NCI-H748 treated with DMSO at 0.1 percent for 48 hours (cell line): ENCODE measurements at regions not wholly inside any gene's neighbourhood (a gene's known extent, or its start where the extent isn't known, plus 50 kb on each side); places are given as distances from the start of the nearest gene placed in this dataset.

Source experiments
- DNase-seq: peaks from one replicate; lab custom pipeline; 2025; lab: John Stamatoyannopoulos, UW

DNA sequence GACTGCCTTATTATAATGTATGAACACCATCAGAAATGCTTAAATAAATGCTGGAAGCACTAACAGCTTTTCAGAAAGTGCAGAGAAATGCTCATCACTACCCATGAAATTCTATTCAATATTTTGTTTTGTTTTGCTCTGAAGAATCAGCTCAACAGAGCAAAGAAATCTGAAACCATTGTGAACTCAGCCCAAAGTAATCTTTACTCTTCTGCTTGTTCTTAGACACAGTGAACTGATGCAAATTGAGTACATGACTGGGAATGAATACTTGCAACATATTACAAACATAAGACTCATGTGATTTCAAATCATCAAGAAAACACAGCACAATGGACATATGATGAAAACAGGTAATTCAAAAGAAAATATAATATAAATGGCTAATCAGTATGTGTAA is 404.6 kb upstream of the OPRM1 start:
- DNase-seq, result no peak

GRCh38 chr6:153625089-153625488 is 414.0 kb upstream of the OPRM1 start:
- no peak for DNase-seq

- DNase-seq, result no peak
Observed at GRCh38 chr6:153624528-153624927, 414.5 kb upstream of the OPRM1 start.

DNA sequence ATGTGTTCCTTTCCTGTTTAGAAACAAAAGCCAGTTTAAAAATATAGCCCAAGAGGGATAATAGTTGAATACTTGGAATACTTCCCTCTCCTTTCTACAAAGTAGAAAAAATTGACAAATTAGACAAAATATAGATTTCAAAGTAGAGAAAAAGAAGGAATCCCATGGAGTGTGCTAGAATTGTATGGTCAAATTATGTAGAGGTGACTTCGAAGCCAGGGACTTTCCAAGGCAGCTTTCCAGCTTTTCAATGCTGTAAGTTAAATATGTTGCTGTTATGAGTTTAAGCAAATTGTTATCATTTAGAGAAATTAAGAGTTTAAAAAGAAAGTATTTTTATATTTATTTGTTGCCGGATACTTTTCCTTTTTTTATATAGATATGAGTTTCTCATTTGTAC is 415.5 kb upstream of the OPRM1 start:
- no peak for DNase-seq

GRCh38 chr6:153621491-153621890 is 417.5 kb upstream of the OPRM1 start:
- no peak for DNase-seq

DNA sequence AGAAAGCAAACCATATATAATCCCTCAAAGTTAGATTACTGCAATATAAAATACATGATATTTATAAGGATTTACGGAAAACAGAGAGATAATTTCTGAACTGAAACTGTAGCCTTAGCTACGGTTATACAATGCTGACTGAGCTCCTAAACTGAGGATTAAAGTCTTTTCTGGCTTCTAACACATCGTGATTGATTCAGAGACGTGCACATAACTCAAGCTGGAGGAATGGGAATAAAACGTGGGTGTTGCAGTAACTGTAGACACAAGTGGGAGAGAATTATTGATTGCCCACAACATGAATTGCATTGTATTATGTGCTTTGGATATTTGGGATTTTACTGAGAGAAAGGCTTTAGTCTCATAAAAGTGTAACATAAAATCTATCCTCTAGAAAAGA is 418.0 kb upstream of the OPRM1 start:
- no peak for DNase-seq

DNA sequence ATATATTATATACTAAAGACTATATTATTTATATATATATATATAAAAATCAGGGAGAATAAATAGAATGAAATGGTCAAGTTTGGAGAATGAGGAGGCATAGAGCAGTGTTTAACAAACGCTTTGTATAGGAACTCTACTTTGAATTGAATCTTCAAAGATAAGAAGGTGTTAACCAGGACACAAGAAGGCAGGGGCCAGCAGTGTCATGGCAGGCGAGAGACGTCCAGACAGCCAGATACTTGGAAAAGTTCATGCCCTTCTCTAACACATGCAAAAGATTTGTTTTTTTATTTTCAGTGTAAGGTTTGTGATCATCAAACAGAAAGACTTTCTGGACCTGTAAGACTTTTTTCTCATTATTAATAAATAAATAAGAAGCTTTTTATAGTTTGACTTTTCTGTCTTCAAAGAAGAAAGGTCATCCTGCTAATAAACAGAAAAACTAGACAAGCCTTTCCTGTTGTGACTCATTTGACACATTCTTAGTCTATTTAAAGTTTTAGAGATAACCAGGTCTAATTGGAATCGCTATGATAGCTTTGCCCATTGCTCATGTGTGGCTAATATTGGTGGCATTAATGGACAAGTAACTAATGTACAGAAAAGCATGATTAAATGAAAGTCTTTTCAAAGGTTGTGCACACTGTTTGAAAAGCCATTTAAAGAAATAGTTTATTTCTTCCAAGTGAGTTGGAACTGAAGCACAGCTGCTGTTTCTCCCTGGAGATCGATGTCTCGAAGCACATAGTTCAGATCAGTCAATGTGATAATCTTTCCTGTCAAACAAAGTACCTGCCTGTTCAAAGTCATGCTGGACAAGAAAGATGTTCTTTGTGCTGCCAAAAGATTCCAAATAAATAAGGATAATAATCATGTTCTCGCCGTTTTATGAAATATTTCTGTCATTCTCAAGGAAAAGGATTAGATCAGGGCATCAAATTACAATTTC is 420.4 kb upstream of the OPRM1 start:
- no peak for DNase-seq

DNA sequence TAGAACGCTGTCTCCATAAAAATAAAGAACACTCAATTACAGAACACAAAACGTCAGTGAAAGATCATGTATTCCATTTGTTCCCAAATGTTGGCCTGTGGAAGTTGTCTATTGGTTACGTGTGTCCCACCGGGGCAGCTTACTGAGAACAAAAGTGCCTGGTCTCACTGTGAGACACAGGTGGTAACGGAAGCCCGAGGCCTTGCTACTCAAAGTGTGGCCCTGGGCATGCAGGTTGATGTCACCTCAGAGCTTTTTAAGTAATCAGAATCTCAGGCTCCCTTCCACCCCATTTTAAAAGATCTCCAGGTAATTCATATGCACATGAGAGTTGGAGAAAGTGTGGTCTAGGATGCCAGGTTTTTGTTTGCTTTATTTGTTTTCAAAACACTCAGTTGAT is 422.5 kb upstream of the OPRM1 start:
- no peak for DNase-seq

GRCh38 chr6:153613719-153614455 is 425.2 kb upstream of the OPRM1 start:
- no peak for DNase-seq

DNA sequence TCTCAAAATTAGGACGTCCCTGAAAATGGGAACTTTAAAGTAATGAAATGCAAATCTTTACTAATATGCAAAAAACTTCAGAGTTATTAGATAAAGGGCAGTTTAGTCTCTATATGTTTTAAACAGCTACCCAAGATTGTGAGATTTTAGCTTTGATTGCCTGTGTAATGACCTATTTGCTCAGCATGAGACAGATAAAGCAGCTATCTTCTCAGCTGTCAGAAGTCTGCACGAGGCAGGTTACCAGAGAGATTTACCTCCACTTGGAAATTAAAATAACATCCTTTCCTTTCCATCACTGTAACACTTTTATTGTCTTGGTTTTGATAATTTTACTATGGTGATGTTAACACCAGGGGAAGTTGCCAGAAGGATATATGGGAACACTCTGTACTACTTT is 436.6 kb upstream of the OPRM1 start:
- no peak for DNase-seq

GRCh38 chr6:153599901-153600300 is 439.1 kb upstream of the OPRM1 start:
- DNase-seq, result no peak

DNA sequence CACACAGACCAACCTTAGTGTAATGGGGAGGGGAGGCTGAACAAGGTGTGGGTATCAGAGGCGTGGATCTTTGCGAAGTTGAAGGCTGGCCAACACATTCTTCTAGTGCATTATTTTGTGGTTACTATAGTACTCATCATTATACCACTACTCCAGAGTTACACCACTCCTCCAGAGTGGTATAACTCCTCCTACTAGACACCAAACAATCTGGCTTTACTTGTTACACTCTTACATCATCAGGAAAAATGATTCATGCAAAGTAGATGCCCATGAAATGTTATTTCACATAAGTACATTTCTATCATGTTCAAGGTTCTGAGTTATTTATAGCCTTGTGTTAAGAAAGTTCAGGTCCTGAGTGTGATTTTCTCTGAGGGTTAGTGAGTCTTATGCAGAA is 443.1 kb upstream of the OPRM1 start:
- no peak for DNase-seq

DNA sequence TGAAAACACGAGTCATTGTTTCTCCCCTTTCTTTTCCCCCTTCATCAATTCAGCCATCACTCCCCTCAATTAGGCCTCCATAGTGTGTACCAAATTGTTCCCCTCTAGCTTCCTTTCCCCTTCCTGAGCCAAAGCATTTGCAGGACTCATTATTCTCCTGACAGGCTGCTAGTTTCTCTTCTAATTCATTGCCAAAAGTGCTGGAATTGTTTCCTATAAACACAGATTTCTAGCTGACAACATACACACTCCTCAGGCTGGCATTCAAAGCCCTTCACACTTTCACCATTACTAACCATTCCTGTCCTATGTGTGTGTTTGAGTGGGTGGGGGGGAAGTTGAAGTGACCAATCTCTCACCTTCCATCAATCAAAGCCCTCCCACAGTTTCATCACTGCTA is 444.2 kb upstream of the OPRM1 start:
- DNase-seq, result no peak

- DNase-seq, result no peak
Observed at GRCh38 chr6:153591159-153591558, 447.9 kb upstream of the OPRM1 start.

DNA sequence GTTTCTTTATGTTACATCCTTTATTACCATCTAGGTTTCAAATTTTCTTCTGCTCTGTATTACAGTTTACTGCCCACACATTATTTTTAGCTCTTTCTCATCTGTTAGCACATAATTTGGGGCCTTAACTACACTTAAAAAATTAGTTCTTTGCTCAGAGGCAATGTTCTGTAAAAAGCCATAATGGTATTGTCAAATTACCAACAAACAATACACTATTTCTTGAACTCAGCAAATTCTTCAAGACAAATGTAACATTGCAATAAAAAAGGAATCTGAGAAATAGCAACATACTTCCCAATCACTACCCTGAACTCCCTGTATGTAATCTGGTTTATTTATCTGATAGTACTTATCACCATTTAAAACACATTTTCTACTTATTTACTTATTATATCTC is 448.6 kb upstream of the OPRM1 start:
- DNase-seq, result no peak

DNA sequence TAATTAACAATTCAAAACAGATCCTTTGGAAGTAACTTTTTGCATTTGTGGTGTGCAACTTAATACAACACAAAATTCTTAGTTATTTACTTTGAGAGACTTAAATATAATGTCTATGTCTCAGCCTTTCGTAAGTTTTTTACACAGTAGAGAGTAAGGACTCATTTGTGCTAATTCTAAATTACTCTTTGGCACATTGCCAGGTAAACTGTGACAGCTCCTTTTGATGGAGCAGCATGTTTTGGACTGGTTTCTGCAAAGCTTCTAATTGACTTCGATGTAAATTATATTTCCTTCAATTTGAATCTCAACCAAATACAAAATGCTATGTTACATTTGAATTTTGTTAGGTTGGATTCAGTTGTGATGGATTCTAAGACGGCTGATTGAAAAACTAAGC is 450.7 kb upstream of the OPRM1 start:
- DNase-seq, result no peak

DNA sequence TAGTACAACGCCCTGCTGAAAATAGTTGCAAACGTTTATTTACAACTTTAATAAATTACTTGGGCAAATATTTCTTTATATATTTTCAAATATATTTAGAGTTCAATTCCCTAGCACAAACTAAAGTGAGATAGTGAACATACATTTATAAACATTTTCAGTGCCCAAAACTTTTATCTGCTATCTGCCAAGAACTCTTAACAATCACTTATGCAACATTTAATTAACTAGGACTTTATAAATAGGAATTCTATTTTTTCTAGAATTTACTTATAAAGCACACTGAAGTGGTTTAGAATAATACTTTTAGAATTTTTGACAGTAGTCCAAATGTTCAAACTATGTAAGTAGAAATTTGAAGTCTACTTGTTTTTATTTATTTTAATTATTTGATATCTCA is 452.6 kb upstream of the RGS17 start:
- DNase-seq, result no peak

GRCh38 chr6:153580776-153581175 is 449.7 kb upstream of the RGS17 start:
- DNase-seq, result no peak

DNA sequence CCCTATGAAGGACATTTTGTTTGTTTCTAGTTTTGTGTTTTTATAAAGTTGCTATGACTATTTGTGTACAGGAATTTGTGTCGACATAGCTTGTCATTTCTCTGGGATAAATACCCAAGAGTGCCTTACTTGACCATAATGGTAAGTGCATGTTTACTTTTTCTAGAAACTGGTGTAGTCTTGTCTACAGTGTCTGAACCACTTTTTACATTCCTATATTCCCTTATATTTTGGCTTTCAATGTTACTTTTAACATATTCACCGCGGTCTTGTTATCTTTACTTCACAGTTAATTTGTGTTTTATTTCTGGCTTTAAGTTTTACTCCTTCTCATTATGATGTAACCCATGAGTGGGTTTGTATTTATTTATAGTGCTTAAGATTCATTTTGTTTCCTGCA is 444.4 kb upstream of the RGS17 start:
- DNase-seq, result no peak

DNA sequence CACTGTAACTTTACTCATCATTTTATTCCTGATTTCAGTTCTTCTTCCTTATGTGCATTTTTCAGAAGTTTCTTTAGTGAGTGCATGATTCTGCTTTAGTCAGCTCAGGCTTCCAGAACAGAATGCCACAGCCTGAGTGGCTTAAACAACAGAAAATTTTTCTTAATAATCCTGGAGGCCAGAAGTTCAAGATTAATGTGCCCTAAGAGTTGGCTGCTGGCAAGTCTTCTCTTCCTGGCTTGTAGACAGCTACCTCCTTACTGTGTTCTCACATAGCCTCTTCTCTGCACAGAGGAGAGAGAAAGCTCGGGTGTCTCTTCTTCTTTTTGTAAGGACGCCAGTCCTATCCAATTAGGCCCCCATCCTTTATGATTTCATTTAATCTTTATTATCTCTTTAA is 443.1 kb upstream of the RGS17 start:
- DNase-seq, result no peak

GRCh38 chr6:153572371-153572770 is 441.3 kb upstream of the RGS17 start:
- DNase-seq, result no peak

- no peak for DNase-seq
Observed at GRCh38 chr6:153568628-153569027, 437.5 kb upstream of the RGS17 start.

DNA sequence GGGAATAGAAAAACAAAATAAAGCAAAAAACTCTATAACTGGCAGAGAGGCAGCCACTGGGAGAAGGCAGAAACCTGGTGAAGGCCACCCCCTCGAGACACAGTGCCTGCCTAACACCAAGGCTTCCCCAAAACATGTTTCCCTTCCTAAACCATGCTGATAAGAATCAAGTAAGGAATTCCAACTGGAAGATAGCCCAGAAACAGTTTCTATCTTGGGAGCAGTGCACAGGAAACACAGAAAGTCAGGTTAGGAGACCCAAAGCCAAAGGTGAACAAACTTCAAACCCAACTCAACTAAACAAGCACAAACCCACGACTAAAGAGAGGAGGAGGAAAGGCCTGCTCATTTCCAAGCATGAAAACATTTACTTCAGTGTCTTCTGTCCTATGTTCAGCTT is 433.7 kb upstream of the RGS17 start:
- DNase-seq, result no peak
